GM19023 (cell line): ENCODE measurements at regions not wholly inside any gene's neighbourhood (a gene's known extent, or its start where the extent isn't known, plus 50 kb on each side); places are given as distances from the start of the nearest gene placed in this dataset.
"Not testable (repeated sequence)": the region's sequence is repeated elsewhere in the genome, so short reads cannot be mapped to it uniquely, and the experiment has no call there.

ENCODE experiments used
- ATAC-seq: cut with Tn5 transposase; IDR thresholded peaks from one replicate; pipeline ENCODE4 v1.9.1; 2021; ENCODE audit warnings: mild to moderate bottlenecking, moderate library complexity; ENCODE audit not compliant: unreplicated experiment

DNA sequence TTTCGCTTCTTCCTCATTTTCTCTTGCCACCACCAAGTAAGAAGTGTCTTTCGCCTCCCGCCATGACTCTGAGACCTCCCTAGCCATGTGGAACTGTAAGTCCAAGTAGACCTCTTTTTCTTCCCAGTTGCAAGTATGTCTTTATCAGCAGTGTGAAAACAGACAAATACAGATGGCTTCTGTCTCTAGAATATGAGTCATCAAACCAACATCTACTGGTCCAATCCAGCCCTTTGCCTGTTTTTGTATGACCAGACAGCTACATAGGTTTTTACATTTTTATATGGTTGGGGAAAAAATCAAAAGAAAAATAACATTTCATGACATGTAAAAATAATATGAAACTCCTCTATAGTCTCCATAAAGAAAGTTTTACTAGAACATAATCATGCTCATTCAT lies 118.7 kb upstream of the PTPRG start:
- ATAC-seq = no peak

DNA sequence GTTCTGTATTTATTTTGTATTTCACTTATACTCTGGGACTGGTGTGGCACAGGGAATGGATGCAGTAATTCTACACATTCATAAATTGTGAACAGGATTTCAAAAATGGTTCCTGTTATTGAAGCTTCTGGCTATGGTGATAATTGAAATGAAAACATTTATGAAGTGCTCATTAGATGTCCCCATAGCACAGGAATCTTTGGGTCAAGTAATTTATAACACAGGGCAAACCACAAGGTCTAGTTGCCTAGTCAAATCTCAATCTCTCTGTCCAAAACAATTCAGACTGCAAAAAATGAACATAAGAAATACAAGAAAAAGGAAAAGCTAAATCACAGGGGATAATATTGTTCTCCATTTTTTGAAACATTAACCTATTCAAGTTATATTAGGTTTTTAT lies 117.5 kb upstream of the PTPRG start:
- ATAC-seq = no peak

DNA sequence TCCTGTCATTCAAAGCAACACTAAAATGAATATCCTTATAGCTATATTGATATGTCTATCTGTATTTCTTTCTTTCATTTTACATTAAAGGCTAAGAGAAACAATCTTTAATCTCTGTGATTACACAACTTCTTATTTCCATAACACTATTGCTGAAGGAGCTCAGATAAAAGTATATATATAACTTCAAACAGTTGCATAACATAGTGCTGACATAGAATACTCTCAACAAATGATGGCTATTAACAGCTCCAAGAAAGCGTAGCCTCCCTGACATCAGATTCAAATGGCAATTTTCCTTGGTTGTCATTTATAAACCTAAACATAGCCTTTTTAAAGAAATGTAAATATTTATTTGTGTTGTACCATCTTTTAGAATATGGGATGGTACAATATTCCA lies 116.6 kb upstream of the PTPRG start:
- no peak for ATAC-seq

DNA sequence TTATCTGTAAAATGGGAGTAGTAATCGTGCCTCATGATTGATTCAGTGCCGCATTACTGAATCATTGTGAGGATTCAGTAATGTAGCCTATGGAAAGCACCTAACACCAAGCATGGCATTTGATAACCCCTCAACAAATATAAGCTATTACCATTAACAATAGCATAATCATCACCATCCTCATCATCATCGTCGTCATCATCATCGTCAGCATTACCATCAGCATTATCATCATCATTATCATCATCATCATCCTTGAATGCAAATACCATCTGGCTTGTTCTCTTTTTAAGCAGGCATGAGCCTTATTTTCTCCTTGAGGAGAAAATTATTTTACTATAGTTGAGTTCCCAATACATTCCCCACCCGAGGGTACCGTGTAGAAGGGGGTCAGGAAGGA lies 115.4 kb upstream of the PTPRG start:
- ATAC-seq = no peak

DNA sequence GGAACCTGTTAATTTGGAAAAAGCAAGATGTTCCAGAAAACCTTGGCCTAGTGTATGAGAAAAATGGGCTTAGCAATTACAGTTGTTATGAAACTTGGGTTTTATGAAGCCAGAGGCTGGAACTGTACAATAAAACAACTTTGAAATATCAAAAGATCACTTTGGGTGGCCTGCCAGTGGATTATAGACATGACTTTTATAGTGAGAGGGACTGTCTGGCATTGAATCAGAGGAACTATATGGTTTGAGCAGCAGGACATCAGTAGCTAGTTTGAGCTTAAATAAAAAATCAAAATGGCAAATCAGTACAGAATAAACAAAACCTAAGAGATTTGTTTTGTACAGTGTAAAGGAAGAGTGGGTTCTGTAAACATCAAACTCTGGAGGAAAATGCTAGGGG lies 115.0 kb upstream of the PTPRG start:
- ATAC-seq = no peak

DNA sequence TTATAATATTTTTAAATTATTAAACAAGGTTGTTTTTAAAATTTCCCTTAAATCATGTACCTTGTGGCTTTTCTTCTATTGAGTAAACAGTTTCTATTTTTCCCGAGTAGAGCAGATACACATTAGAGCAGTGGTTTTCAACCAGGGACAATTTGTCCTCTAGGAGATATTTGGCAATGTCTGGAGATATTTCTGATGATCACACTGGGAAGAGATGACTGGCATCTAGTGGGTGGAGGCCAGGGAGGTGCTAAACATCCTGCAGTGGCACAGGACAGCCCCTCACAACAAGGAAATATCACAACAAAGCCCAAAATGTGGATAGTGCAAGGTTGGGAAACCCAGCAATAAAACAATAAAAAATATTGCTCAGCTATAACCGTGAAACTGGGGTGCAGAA lies 113.0 kb upstream of the PTPRG start:
- no peak for ATAC-seq

DNA sequence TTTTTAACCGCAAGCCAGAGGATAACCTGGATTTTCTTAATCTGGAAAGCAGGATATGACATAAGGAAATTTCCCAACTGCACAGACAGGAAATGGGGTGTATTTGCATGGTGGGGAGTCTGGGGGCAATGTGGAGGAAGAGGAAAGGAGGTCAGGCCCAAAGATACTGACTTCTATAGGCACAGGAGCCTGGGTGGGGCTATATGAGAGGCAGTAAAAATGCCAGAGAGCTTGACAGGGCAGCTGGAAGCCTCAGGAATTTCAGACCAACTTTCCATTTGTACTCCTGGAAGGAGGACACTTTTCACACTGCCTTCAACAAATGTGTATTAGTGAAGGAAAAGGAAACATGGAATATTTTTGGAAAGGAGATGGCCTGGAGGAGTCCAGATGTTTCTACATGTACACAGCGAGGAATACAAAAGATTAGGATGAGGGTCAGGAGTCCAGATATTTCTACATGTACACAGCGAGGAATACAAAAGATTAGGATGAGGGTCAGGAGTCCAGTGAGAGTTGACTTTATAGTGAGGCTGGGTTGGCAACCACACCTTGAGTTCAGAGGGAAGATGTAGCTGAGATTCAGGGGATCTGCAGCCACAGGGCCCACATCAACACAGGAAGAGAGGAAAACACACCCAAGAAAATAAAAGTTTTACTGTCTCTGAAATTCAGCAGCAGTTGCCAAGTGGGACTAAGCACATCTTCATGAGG lies 111.9 kb upstream of the PTPRG start:
- no peak for ATAC-seq

DNA sequence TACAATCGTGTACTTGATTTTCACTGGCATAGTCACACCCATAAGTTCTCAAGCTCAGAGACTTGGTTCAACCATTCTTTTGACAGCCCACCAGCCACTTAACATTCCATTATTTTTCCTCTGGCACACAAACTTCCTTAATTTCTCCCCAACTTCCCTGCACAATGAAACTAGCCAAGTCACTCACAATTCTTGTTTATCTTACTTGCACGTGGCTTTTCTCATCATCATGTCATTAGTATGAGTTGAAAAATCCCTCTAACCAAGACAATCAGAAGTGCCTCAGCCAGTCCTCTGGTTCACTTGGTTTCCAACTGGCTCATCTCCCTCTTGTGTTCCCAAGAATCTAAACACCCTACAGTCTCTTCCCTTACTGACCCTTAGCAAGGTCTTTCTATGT lies 110.5 kb upstream of the PTPRG start:
- ATAC-seq = no peak

DNA sequence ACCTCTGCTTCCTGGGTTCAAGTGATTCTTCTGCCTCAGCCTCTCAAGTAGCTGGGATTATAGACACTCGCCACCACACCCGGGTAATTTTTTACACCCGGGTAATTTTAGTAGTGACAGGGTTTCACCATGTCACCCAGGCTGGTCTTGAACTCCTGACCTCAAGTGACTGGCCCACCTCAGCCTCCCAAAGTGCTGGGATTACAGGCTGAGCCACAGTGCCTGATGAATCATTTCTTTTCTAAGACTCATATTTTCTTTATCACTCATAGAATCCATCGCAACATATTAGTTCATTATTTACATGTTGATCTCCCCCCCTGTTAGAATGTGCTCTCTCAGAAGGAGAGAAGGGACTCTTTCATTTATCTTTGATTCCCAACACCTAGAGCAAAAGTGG lies 109.5 kb upstream of the PTPRG start:
- ATAC-seq = no peak

DNA sequence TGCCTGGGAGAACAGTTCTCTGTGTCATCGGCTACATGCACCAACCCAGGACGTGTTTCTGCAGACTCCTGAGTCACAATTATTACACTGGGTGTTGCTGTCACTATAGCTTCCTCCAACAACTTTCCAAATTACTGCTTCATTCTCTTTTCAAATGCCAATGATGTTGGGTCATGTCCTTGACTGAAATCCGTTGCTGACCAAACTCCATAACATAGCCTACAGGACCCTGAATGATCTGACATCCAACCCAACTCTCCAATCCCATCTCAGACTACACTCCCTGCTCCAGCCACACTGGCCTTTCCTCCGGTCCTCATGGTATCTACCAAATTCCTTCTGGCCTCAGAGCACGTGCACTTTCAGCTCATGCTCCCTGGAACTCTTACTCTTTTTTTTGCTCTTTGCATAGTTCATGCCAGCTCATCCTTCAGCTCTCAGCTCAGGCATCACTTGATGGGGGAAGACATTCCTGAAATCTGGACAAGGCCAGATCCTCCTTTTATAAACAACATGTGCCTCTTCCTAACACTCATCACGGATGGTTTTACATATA lies 108.8 kb upstream of the PTPRG start:
- ATAC-seq = no peak

DNA sequence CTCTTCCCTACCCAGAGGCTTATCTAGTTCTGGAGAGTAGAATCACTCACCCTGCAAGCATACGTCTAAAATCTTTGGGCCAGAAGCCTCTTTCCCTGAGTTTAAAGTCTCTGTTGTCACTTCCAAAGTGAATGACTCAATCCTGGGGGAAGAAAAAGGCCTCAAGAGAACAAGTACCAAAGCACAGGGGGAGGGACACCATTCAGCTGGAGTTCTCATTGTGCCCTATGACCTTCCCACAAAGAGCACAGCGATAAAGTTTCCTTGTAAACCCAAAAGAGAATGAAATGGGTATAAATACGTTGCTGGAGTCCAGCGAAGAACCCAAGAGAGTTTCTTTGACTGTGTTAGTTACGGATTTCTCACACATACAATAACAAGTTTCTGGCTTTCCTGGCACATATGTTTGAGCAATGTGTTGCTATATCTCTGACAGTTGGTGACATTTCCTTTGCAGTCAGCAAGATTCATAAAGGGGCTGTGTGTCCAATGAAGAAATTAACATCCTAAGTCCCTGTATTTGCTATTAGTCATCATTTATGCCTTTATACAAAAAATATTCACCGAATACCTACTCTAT lies 107.3 kb upstream of the PTPRG start:
- ATAC-seq = no peak

DNA sequence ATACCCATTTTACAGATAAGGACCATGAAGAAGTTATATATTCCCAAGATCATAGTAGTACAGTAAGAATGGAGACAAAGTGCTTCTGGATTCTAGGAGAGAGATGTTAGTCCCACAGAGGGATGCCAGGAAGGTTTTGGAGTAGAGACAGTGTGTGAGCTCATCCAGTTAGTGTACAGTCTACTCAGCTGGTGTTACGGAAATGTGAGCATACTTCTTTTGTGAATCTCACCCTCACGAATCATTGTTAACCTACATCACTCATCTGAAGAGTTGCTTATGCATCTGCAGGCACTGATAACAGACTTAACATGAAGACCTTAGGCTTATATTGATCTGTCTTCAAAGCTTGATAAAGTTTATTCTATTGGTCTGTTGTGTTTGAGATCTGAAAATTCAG lies 106.6 kb upstream of the PTPRG start:
- ATAC-seq = no peak

DNA sequence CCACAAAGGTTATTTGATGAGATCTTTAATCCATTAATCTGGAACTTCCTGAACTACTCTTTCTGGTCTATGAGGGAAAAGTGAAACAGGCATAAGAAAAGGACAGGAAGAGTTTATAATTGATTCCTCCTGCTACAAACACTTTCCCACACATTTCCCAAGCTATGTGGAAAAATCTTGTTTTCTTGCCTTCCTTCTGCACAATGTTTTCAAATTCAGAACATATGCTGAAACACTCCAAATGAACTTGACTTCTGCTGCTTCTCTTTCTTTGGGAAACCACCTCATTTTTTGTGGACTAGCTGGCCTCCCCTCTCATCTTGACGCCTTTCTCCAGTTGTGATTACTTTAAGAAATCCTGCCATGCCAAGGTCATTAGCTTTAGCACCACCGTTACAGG lies 100.7 kb upstream of the PTPRG start:
- no peak for ATAC-seq

DNA sequence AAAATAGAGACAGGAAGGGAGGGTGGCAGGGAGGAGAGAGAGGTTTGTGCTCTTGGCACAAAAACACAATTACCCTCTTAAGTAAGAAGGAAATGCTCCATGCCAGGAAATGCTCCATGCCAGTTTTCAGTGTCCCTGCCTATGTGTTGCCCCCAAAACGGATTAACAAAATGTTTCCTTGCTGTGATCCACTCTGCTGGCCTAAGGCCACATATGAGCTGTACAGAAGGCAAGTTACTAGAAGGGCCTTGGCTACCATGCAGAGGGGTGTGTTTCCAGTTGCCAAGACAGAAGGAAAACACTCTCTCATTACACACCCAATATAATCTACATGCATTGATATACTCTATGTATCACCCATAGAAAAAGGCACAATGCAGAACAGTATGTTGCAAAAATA lies 98.2 kb upstream of the PTPRG start:
- ATAC-seq = no peak

DNA sequence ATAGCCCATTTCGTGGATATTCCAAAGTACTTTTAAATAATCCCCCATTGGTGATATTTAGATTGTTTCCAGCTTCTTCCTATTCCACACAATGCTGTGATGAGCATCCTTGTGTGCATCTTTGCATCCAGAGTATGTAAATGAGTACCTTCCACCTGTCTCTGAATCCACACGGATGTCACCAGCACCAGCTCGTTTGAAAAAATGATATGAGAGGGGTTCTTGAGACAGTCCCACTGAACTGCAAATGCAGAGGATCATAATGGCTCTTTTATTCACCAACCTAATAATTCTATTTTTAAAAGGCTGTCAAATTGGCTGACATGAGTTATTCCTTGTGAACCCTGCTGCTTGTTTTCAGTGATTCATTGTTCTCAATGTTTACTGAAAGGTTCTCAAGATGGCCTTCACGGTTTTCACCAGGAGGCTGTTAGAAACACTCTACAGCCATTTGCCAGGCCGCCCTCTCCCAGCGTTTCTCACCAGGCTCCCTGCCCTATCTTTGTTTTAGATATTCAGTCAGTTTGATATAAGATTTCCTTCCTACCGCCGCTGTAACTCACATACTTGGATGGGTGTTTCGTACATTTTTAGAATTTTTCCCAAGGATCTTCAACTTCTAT lies 96.7 kb upstream of the PTPRG start:
- ATAC-seq = no peak

DNA sequence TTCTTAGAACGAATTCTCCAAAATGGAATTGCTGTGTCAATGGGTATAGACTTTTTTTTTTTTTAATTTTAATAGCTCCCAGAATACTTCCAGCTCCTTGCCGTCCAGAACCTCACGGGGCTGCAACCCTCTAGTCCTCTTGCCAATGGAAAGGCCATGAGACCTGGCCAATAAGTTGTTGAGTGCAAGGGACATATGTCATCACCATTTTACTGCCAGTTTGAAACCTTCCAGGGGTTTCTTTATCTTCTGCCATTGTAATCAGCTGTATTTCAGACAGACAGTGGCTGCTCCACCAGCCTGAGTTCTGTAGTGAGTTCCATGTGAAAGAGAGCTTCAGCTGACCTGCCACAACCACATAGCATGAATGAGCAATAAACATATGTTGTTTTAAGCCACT lies 95.0 kb upstream of the PTPRG start:
- no peak for ATAC-seq

DNA sequence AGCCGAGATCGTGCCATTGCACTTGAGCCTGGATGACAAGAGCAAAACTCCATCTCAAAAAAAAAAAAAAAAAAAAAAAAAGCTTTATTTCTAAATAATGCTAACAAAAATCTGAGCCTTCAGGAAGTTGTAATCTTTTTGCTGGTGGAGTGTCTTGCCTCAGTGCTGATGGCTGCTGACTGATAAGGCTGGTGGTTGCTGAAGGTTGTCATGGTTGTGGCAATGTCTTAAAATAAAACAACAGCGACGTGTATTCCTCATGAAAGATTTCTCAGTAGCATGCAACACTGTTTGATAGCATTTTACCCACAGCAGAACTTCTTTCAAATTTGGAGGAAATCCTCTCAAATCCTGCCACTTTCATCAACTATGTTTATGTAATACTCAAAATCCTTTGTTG lies 77.4 kb upstream of the PTPRG start:
- ATAC-seq = no peak

DNA sequence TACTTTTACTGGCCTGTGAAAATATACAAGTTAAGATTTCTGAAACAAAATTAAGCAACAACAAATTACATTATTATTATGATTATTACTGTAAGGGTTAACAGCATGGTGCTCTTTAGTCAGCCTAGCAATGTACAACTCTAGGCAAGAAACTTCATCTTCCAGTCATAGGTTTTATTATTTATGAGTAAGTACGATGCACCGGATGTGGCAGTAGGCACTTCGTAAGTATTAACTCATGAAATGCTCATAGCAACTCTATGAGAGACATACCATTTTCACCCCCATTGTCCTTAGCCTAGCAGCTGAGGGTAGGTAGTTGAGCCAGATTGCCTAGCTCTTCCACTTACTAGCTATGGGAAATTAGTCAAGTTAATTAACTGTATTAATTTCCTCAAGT lies 68.0 kb upstream of the PTPRG start:
- ATAC-seq = no peak

DNA sequence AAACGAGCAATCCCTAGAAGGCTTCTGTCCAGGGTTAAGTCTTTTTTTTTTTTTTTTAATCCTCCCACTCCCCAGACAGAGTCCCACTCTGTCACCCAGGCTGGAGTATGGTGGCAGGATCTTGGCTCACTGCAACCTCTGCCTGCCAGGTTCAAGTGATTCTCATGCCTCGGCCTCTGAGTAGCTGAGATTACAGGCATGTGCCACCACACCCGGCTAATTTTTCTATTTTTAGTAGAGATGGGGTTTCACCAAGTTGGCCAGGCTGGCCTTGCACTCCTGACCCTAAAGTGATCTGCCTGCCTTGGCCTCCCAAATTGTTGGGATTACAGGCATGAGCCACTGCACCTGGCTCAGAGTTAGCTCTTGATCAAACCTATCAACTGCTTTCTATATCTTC lies 67.1 kb upstream of the PTPRG start:
- ATAC-seq = not testable (repeated sequence)

DNA sequence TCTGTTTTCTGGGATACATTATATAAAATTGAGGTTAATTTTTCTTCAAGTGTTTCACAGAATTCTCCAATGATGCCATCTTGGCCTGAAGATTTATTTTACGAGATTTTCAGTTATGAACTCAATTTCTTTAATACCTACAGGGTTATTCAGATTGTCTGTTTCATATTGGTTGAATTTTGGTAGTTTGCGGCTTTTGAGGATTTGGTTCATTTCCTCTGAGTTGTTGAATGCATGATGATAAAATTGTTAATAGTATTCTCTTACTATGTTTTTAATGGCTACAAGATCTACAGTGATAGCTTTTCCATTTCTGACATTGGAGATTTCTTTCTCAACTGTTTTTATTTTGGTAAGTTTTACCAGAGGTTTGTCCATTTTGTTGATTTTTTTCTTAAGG lies 63.9 kb upstream of the PTPRG start:
- ATAC-seq = no peak

DNA sequence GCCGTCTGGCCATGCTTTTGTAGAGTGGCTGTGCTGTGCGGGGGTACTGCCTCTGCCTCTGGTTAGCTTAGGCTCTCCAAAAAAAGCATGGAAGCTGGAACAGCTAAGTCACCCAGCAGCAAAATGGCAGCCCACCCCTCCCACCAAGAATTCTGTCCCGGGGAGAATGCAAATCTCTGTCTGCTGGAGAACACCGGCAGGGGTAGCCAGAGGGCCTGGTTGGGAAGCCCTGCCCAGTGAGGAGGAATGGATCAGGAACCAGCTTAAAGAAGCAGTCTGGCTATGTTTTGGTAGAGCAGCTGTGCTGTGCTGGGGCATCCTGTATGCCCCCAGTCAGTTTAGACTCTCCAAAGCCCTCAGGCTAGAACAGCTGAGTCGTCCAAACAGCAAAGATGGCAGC lies 56.2 kb upstream of the PTPRG start:
- ATAC-seq = no peak

DNA sequence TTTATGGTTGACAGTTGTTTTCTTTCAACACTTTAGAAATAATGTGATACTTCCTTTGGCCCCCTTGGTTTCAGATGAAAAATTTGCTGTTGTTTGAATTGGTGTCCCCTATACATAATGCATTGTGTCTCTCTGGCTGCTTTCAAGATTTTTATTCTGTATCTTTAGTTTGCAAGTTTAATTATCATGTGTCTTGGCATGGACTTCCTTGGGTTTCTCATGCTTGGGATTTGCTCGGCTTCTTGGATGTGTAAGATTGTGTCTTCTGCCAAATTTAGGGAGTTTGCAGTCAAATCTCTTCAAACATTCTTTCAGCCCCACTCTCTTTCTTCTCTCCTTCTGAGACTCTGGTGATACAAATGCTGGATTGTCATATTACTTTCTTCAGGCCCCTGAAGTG lies 53.4 kb upstream of the PTPRG start:
- ATAC-seq = no peak
